GM19351 (cell line): ENCODE measurements at regions not wholly inside any gene's neighbourhood (a gene's known extent, or its start where the extent isn't known, plus 50 kb on each side); places are given as distances from the start of the nearest gene placed in this dataset.

ENCODE experiments used
- ATAC-seq: cut with Tn5 transposase; IDR thresholded peaks from one replicate; pipeline ENCODE4 v1.9.1; 2021; ENCODE audit warnings: mild to moderate bottlenecking, moderate library complexity; ENCODE audit not compliant: unreplicated experiment

DNA sequence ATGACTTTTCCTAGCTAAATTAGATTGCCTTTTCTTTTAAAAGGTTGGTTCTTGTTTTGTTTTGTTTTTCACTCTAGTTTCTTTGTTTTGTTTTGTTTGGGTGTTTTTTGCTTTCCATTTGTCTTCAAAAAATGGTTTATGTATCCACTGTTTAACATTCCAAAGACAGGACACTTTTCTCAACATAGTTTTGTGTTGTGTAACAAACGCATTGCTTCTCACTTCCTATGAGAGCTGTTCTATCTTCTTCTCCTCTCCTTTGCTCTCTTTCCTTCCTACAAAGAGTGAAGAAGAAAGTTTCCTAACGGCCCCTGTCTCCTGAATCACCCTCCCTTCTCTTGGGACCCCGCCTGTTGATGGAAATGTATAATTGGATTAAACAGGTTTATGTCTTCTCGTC is 539.7 kb downstream of the ACTL7B start:
- no peak for ATAC-seq

- no peak for ATAC-seq
Measured at GRCh38 chr9:108311745-108312144, 544.0 kb downstream of the ACTL7B start.

DNA sequence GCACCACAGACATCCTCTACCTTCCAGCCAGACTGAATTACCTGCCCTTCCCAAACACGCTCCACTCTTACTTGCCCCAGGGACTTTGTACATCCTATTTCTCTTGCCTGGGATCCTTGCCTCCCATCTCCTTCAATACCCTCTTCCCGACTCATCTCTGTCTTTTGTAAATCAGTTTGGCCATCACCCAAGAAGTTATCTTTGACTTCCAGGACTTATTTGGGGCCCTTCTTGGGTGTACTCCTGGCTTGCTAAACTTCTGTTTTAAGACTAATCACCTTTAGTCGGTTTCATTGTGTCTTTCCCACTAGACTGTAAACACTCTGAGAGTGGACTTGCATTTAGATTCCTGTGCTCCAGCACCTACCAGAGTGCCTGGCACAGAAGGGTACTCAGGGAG is 545.6 kb downstream of the ACTL7B start:
- no peak for ATAC-seq

GRCh38 chr9:108300306-108301287 is 555.2 kb downstream of the ACTL7B start:
- no peak for ATAC-seq

- no peak for ATAC-seq
Measured at GRCh38 chr9:108297073-108297472, 558.7 kb downstream of the ACTL7B start.

- no peak for ATAC-seq
Measured at GRCh38 chr9:108296056-108296455, 559.7 kb downstream of the ACTL7B start.

DNA sequence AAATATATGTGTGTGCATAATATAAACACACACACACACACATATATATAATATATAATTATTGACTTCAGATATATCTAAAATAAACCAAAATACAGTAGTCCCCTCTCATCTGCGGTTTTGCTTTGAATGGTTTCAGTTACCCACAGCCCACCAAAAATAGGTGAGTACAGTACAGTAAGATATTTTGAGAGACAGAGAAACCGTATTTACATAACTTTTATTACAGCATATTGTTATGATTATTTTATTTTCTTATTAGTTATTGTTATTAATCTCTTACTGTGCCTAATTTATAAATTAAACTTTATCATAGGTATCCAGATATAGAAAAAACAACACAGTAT is 564.2 kb downstream of the ACTL7B start:
- ATAC-seq = no peak

DNA sequence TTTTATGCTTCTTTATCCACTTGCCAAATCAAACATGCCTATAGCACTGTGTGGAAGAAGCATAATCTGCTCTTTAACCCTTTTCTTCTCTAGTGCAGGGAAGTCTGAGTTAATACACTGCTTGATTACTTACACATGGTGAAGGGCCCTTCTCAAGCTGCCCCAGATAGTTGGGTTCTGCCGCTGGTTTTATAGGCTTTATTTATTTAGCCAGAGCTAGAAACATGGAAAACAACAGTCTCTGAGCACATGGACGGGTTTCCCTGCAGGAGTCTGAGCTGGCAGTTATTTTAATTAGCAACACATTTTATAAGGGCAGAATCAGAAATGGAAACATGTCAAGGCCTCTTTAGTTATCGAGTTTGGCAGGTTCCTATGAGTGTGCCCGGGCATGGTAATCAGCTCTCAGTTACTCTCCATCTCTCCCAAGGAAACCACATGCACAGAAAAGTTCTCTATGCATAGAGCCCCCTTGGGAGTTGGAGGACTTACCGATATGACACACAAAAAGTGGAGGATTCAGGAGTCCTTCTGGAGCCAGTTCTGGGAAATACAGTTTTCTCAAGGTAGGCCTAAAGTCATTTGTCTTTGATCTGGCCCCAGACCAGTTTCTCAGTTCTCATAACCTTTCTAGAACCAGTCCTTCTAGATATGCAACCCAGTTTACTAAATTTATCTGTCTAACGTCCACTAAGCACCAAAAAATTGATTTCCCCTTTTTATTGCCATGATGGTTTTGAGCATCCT is 564.8 kb downstream of the ACTL7B start:
- ATAC-seq = no peak

DNA sequence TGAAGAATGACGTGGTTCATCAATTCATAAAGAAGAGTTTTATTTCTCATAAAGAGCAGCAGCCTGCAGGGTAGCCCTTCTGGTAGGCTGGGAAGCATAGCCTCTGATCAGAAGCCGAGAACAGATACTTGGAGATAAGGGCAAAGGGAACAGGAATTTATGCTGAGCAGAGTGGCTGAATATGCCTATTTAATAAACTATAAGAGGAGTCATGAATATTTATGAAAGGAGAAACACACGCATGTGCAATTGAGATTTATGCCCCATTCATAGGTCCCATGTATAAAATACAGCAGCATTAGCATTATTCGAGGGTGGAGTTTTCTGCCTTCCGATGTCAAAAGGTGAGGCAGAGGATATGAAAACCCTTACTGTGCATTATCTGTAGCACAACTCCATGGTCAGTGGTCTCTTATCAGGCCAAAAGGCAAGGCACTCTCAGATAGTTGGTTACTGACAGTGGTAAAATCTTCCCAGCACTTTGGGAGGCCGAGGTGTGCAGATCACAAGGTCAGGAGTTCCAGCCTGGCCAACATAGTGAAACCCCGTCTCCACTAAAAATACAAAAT is 569.1 kb downstream of the ACTL7B start:
- no peak for ATAC-seq

DNA sequence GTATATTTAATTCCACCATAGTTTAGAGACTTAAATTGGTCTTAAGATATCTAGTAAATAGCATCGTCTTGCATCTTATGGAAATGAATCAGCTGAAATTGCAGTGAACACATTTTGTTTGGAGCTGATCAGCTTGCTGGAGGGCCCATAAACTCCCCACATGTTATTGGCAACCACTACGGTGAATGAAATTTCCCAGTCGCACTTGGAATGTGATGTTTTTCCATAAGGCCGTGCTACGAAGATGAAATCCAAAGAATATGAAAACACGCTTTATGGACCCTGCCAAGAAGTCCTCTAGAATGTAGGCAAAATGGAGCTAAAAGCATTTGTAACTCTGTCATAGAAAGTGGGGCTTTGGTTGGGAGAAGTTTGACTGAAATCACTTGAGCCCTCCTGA is 572.1 kb downstream of the ACTL7B start:
- ATAC-seq = no peak

DNA sequence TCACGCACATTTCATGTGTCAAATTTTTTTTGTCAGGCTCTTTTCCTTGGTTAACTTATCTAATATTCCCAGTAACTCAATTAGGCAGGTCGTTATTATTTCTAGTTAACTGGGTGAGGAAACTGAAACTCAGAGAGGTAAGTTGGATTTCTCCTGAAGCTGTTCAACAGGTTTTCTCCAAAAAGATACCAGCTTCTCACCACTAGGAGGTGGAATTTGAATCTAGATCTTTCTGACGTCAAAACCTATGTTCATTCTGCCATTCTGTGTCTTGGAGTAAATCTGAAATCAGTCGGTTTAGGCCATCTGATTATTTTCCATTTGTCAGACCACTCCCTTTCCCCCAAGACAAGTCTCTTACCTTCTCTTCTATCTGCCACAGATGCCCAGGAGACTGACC is 572.9 kb downstream of the ACTL7B start:
- no peak for ATAC-seq

DNA sequence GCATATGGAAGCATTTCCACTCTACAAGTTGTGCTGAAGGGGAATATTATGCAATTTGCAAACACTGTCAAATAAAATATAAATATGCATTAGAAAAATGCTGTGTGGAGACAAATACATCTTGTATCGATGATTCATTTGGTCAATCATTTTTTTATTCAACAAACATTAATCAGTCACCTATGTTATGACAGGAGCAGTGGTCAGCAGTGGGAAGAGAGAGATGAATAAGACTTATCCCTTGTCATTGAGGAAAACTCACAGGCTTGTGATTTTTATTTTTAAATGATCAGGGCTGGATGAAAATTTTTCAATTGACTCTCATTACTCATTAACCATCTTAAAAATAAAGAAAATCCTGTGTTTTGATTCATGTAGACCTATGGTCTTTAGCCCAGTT is 574.1 kb downstream of the ACTL7B start:
- no peak for ATAC-seq

- ATAC-seq = no peak
Measured at GRCh38 chr9:108278341-108278740, 577.4 kb downstream of the ACTL7B start.

GRCh38 chr9:108277216-108277615 is 578.6 kb downstream of the ACTL7B start:
- no peak for ATAC-seq

DNA sequence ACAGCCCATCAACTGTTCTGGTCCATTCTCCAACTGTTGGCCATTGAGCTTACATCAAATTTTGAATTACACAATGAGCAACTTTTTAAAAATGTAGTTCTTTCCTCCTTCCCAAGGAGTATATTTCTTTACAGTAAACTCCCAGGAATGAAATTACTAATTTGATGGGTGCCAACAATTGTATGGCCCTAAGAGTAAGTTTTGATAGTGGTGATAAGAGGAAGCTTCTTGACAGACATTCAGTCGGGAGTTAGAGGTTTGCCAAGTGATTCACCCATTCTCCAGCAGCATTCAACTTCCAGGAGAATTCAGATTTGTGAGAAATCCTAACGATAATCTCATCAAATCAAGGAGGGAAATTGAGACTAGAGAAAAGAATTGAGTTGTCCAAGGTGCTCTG is 579.9 kb downstream of the ACTL7B start:
- ATAC-seq = no peak

DNA sequence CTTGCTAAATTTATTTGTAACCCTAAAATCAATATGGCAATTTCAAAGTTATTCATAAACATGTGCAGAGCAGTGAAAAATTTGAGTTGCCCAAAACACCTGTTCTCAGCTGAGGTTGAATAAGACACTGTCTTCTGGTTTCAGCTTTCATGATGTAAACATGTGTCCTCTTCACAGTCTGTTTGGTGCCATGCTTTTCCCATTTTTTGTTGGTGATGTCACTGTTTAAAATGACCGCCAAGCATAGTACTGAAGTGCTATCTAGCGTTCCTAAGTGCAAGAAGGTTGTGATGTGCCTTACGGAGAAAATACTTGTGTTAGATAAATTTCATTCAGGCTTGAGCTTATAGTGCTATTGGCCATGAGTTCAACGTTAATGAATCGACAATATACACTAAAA is 580.8 kb downstream of the ACTL7B start:
- no peak for ATAC-seq

GRCh38 chr9:108273988-108274387 is 581.8 kb downstream of the ACTL7B start:
- ATAC-seq = no peak

DNA sequence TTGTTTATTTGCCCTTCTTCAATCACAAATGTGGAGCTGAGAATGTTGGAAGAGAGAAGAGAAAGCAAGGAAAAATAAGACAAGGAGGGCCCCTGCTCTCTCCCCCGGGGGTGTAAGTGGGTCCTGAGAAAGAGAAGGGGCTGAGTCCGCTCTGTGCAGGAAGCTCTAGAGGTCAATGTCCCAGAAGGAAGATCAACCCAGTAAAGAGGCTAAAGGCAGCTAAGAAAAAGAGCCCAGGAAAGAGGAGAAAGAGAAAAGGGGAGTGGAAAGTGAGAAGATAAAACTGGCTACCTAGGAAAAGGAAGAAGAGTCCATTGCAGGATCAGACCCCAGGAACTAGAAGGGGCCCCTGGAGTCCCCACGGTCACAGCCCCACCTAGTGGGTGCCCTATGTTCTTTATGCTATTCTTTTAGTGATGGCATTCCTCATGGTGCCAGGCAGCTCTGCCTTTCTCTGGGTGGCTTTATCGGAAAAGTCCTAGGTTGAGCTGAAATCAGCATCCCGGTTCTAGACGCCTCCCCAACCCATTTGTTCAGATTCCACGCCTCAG is 583.4 kb downstream of the ACTL7B start:
- ATAC-seq = peak; percentile 48

GRCh38 chr9:108271646-108272348 is 584.0 kb downstream of the ACTL7B start:
- ATAC-seq = peak; percentile 28

GRCh38 chr9:108271236-108271635 is 584.5 kb downstream of the ACTL7B start:
- ATAC-seq = no peak

- no peak for ATAC-seq
Measured at GRCh38 chr9:108270561-108270960, 585.2 kb downstream of the ACTL7B start.
